ENCODE measurements at regions not wholly inside any gene's neighbourhood (a gene's known extent, or its start where the extent isn't known, plus 50 kb on each side); places are given as distances from the start of the nearest gene placed in this dataset.

- H2AFZ ChIP-seq (ENCODE audit: low read depth, low read length): no peak overlapping the region
- H3K9me3 Mint-ChIP-seq (ENCODE audit: unreplicated experiment): no peaks in the 10 kb centered on the region
- H3K27me3 Mint-ChIP-seq (ENCODE audit: low read depth, unreplicated experiment): no peaks in the 10 kb centered on the region
- H3K27me3 ChIP-seq (ENCODE audit: insufficient read depth, low read length): no peaks in the 10 kb centered on the region
- FAIRE-seq: no peak
- no peaks in the 10 kb centered on the region for H4K20me1 ChIP-seq (ENCODE audit: insufficient read depth, low read length)
- peaks cover 42% of the 10 kb centered on the region for H3K4me1 Mint-ChIP-seq (ENCODE audit: low read depth, unreplicated experiment)
- H3K4me2 ChIP-seq (ENCODE audit: low read length): no peak overlapping the region
- no peak for DNase-seq (ENCODE audit: low read depth)
- no peak overlapping the region for H3K27ac ChIP-seq (ENCODE audit: low read depth, low read length)
- no peaks in the 10 kb centered on the region for H3K9me3 ChIP-seq (ENCODE audit: insufficient read depth, low read depth, low read length)
- no peaks in the 10 kb centered on the region for H3K36me3 Mint-ChIP-seq (ENCODE audit: low read depth, unreplicated experiment)
- H3K4me3 Mint-ChIP-seq (ENCODE audit: unreplicated experiment): peak overlapping the region; percentile 21
- TF ChIP-seq EZH2 (IDR thresholded peaks at IDR 0.05; ENCODE audit: insufficient read depth, low read length) (no peak), CTCF (IDR thresholded peaks at IDR 0.05; ENCODE audit: insufficient read depth, low read depth, low read length) (no peak)
- H3K9ac ChIP-seq (ENCODE audit: low read length): no peak overlapping the region
- no peak overlapping the region for H3K27ac Mint-ChIP-seq (ENCODE audit: unreplicated experiment)
- peaks cover 15% of the 10 kb centered on the region for H3K4me1 ChIP-seq (ENCODE audit: insufficient read depth, low read length)
- H3K36me3 ChIP-seq (ENCODE audit: insufficient read depth, low read length): no peaks in the 10 kb centered on the region
- no peak overlapping the region for H3K4me3 ChIP-seq (ENCODE audit: insufficient read depth, low read depth, low read length)
- no peaks in the 10 kb centered on the region for H3K79me2 ChIP-seq (ENCODE audit: insufficient read depth, low read length)
Measured at GRCh38 chr2:217617616-217618022, 385.2 kb downstream of the TNS1 start.

GRCh38 chr2:217616936-217617335 is 385.9 kb downstream of the TNS1 start:
- Histone ChIP-seq H3K79me2 (ENCODE audit: insufficient read depth, low read length) (no peaks in the 10 kb centered on the region), H3K27ac (ENCODE audit: low read depth, low read length) (no peak overlapping the region), H4K20me1 (ENCODE audit: insufficient read depth, low read length) (no peaks in the 10 kb centered on the region), H3K4me3 (ENCODE audit: insufficient read depth, low read depth, low read length) (no peak overlapping the region), H3K27me3 (ENCODE audit: insufficient read depth, low read length) (peaks cover 2% of the 10 kb centered on the region), H2AFZ (ENCODE audit: low read depth, low read length) (no peak overlapping the region), H3K36me3 (ENCODE audit: insufficient read depth, low read length) (no peaks in the 10 kb centered on the region), H3K9me3 (ENCODE audit: insufficient read depth, low read depth, low read length) (no peaks in the 10 kb centered on the region), H3K4me1 (ENCODE audit: insufficient read depth, low read length) (peaks cover 8% of the 10 kb centered on the region), H3K4me2 (ENCODE audit: low read length) (no peak overlapping the region), H3K9ac (ENCODE audit: low read length) (no peak overlapping the region)
- no peak for TF ChIP-seq EZH2 (IDR thresholded peaks at IDR 0.05; ENCODE audit: insufficient read depth, low read length)
- no peaks in the 10 kb centered on the region for H3K36me3 Mint-ChIP-seq (ENCODE audit: low read depth, unreplicated experiment)
- H3K4me3 Mint-ChIP-seq (ENCODE audit: unreplicated experiment): no peak overlapping the region
- no peaks in the 10 kb centered on the region for H3K27me3 Mint-ChIP-seq (ENCODE audit: low read depth, unreplicated experiment)
- H3K4me1 Mint-ChIP-seq (ENCODE audit: low read depth, unreplicated experiment): peaks cover 36% of the 10 kb centered on the region
- peak overlapping the region; percentile 70 for H3K27ac Mint-ChIP-seq (ENCODE audit: unreplicated experiment)
- no peaks in the 10 kb centered on the region for H3K9me3 Mint-ChIP-seq (ENCODE audit: unreplicated experiment)
- FAIRE-seq: peak; percentile 13
- peak; percentile 73 for DNase-seq (ENCODE audit: low read depth)

- Histone ChIP-seq H3K4me3 (ENCODE audit: insufficient read depth, low read depth, low read length) (no peak overlapping the region), H4K20me1 (ENCODE audit: insufficient read depth, low read length) (no peaks in the 10 kb centered on the region), H2AFZ (ENCODE audit: low read depth, low read length) (no peak overlapping the region), H3K79me2 (ENCODE audit: insufficient read depth, low read length) (no peaks in the 10 kb centered on the region), H3K4me2 (ENCODE audit: low read length) (no peak overlapping the region), H3K27ac (ENCODE audit: low read depth, low read length) (no peak overlapping the region), H3K27me3 (ENCODE audit: insufficient read depth, low read length) (peaks cover 2% of the 10 kb centered on the region), H3K4me1 (ENCODE audit: insufficient read depth, low read length) (peaks cover 3% of the 10 kb centered on the region), H3K9me3 (ENCODE audit: insufficient read depth, low read depth, low read length) (no peaks in the 10 kb centered on the region), H3K36me3 (ENCODE audit: insufficient read depth, low read length) (no peaks in the 10 kb centered on the region), H3K9ac (ENCODE audit: low read length) (no peak overlapping the region)
- FAIRE-seq (no peak), DNase-seq (ENCODE audit: low read depth) (no peak)
- Mint-ChIP-seq H3K27ac (ENCODE audit: unreplicated experiment) (no peak overlapping the region), H3K4me1 (ENCODE audit: low read depth, unreplicated experiment) (peaks cover 24% of the 10 kb centered on the region), H3K36me3 (ENCODE audit: low read depth, unreplicated experiment) (no peaks in the 10 kb centered on the region), H3K27me3 (ENCODE audit: low read depth, unreplicated experiment) (no peaks in the 10 kb centered on the region), H3K9me3 (ENCODE audit: unreplicated experiment) (no peaks in the 10 kb centered on the region), H3K4me3 (ENCODE audit: unreplicated experiment) (no peak overlapping the region)
- TF ChIP-seq CTCF (IDR thresholded peaks at IDR 0.05; ENCODE audit: insufficient read depth, low read depth, low read length) (no peak), EZH2 (IDR thresholded peaks at IDR 0.05; ENCODE audit: insufficient read depth, low read length) (no peak)
Measured at GRCh38 chr2:217615171-217615570, 387.6 kb downstream of the TNS1 start.
